Amniotic epithelial cell (primary cell): ENCODE measurements at regions not wholly inside any gene's neighbourhood (a gene's known extent, or its start where the extent isn't known, plus 50 kb on each side); places are given as distances from the start of the nearest gene placed in this dataset.
A peak's percentile ranks its signal among the peaks of the same experiment; 100 is the strongest.

Experiments
- DNase-seq: peaks from one replicate; pipeline ENCODE4 v3.0.0-alpha.2; 2010; ENCODE audit warnings: low read depth

DNA sequence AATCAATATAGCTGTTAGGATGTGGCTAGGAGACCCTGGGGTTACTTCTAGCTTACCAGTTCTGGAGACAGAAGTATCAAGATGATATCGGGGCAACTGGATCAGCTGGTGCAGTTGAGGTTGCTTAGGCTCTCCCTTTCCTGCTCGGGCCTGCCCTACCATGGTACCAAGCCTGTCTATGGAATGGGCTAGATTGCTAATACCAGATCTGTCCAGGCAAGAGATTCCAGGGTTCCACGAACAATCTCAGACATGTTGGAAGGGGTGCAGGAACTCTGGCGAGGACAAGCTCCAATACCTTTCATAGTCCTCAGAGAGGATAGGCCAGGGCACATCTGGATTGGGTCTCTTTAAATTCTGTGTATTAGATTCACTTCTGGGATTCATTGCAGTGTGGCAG is 53.8 kb downstream of the ADM start:
- DNase-seq, result no peak

- DNase-seq, result no peak
These were observed 54.3 kb downstream of the ADM start for GRCh38 chr11:10359171-10359570.

- no peak for DNase-seq
These were observed 56.0 kb downstream of the ADM start for GRCh38 chr11:10360835-10361234.

DNA sequence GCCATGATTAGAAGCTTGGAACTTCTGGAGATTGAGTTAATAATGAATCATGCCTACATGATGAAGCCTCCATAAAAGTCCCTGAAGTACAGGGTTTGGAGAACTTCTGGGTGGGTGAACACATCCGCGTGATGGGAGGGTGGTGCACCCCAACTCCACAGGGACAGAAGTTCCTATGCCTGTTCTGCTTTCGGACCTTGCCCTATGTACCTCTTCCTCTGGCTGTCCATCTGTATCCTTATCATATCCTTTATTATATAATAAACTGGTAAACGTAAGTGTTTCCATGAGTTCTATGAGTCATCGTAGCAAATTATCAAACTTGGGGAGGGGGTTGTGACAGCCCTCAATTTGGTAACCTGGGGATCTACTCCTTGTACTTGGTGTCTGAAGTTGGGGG is 60.2 kb downstream of the ADM start:
- no peak for DNase-seq

GRCh38 chr11:10366568-10367331 is 61.9 kb downstream of the ADM start:
- DNase-seq, result peak; percentile 97

- no peak for DNase-seq
These were observed 67.2 kb downstream of the ADM start for GRCh38 chr11:10371926-10372641.

DNA sequence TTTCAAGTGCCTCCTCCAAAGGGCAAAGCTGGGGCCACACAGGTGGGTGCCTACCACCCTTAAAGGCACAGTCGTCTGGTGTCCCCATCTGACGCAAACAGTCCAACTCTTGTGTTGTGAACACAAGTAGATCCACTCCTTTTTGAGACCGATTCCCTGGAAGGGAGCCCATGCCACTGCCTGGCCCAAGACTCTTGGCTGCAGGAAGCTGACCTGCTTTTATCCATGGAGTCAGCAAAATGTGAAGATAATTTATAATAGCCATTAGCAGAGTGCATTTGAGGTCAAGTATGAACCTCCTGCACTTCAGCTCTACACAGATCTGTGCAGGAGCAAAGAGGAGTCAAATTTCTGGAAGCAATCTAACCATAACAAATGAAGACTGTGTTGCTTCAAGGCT is 68.5 kb downstream of the ADM start:
- peak; percentile 77 for DNase-seq

- DNase-seq, result no peak
These were observed 69.1 kb downstream of the ADM start for GRCh38 chr11:10373929-10374328.

DNA sequence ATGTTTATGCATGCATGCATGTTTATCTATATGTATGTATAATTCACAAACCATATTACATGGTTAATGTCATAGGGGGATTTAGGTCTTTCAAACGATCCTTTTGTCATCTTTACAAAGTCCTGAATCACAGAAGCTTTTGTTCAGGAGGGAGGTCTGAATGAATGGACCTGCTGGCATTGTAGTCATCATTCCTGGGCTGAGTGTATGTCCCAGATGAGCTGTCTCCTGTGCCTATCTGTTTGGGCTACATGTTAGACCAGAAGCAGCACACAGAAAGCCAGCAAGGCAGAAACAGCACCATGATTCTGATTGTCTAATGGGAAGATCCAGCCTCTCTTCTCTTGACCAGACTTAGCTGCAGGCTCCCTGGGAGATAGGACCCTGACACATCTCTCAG is 69.5 kb downstream of the ADM start:
- DNase-seq, result no peak

DNA sequence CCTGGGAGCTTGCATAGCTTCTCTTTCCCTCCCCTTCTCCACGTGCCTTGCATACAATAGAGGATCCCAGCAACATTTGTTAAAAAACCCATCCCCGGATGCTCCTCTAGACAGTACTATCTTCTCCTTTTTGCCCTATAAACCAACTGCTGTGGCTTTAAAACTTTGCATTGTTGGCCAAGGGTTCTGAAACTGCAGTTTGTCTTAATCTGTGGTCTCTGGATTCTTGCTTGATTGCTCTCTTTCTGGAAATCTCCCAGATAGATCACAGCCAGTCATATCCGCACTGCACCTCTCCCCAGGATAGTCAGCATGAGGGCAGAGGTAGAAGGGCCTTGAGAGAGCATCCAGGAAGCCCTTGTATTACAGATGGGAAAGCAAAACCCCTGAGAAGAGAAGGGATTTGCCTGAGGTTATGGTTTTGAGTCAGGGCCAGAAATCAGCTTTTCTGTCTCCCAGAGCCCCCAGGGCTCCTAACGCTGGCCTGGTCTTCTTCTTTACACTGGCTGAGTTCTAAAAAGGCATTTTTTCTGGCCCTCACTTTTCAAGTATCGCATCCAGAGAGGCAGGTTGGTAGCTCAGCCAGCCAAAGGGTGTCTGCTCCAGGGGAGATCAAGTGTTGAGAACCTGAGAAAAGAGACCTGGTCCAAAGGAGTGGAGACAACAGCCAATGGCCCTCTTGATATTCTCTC is 70.6 kb downstream of the ADM start:
- DNase-seq, result peak; percentile 97

DNA sequence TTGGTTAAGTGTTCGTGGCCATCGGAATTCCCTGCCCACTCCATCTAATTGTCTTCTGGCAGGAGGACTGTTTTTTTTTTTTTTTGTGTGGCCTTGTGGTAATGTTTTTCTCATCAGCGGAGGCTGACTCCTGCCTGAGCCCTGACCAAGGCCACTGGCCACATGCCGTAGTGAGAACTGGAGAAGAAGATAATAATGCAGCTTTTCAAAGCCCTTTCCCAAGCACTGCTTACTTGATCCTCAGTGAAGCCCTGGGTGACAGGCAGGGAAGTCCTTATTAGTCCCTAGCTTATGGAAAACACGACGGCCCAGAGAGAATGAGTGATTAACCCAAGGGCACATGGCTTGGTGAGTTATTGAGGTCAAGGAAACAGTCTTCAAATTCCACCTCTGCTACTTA is 71.2 kb downstream of the ADM start:
- peak; percentile 75 for DNase-seq

GRCh38 chr11:10377183-10377582 is 72.3 kb downstream of the ADM start:
- no peak for DNase-seq

DNA sequence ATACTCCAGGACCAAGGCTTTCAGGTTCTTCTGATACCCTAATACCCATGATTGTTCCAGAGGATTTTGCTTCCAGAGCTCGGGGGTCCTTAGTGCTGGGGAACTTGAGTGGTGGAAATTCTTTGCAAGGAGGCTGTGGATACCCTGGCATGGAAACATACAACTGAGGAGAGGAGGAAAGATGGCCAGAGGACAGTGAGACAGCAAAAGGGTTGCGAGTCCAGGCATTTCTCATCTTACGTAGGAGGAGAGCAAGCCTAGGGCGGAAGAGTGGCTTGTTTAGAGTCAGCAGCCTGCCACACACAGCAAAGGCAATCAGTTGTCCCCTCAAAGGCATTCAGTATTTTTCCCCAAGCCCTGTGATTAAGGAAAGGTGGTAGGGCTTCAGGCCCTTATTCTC is 73.5 kb downstream of the ADM start:
- no peak for DNase-seq

DNA sequence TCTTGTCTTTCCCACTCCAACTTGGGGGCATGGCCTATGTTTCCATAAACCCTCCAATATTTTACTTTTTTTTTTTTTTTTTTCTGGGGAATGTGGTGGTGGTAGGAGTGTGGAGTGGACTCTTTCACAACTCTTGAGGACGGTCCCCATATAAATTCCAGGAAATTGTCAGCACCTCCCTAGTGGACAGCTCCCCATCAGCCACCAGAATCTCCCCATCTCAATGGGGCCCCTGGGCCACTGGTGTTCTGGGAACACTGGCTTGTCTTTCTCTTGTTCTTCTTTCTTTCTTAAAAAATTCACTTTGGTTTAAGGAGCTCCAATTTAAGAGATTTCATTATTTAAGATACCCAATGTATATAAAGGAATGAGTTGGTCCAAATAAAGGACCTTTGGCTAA is 74.1 kb downstream of the ADM start:
- peak; percentile 22 for DNase-seq

GRCh38 chr11:10379426-10379825 is 74.6 kb downstream of the ADM start:
- peak; percentile 39 for DNase-seq

DNA sequence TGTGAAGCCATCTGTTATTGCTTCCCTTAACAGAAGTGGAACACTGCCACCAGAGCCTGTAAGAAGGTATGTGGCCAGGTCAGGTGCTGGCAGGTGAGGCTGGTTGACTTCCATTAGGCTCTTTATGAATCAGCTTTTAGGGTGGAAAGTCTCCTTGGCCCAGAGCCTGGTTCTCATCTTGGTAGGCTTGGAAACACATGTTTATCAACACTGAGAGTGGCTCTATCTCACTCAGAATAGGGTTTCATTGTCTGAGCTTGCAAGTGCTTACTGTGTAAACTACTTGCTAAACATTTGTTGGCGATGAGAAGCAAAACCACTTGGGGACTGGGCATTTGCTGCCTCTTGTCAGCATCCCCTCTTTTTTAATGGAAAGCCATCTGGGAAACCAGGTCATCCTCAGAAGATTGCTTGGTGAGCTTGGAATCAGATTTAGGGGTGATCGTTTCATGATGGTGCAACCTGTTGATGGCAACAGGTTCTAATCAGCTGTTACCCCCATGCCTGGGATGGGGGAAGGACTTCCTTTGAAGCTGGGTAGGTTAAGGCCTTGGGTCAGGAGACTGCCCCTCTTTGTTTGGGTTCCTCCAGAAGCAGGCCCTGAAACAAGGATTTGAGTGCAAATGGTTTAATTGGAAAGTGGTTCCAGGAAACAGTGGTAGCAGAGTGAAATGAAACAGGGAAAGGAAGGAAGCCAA is 75.0 kb upstream of the AMPD3 start:
- DNase-seq, result no peak

GRCh38 chr11:10380921-10381320 is 74.1 kb upstream of the AMPD3 start:
- no peak for DNase-seq

- peak; percentile 27 for DNase-seq
These were observed 73.3 kb upstream of the AMPD3 start for GRCh38 chr11:10381736-10382135.

GRCh38 chr11:10382518-10382917 is 72.5 kb upstream of the AMPD3 start:
- DNase-seq, result no peak

DNA sequence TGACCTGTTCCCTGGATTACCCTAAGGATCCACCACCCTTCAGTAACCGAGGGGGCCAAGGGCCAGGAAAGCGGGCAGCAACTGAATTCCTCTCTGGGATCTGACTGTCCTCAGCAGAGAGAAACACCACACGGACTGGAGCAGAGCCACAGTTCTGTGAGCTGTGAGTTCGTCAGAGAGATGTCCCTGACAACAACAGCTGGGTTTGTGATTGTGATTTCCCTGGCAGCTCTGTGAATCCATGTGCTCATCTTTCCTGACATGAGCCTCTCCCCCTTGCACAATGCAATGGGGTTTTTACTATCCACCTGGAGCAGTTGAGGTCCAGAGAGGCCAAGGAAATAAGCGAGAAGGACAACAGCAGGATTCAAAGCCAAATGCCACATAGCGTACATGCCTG is 69.4 kb upstream of the AMPD3 start:
- no peak for DNase-seq

DNA sequence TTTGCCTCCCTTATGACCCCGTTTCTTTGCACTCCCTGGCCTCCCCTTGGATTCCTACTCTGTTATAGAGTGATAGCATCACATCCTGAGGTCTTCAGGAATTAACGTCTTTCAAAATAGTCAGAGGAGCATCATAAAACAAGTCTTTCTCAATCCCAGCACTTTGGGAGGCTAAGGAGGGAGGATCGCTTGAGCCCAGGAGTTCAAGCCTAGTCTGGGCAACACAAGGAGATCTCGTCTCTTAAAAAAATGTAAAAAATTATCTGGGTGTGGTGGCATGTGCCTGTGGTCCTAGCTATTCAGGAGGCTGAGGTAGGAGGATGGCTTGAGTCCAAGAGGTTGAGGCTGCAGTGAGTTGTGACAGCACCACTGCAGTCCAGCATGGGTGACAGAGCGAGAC is 68.7 kb upstream of the AMPD3 start:
- no peak for DNase-seq

- DNase-seq, result no peak
These were observed 68.2 kb upstream of the AMPD3 start for GRCh38 chr11:10386861-10387205.
